ENCODE measurements at regions not wholly inside any gene's neighbourhood (a gene's known extent, or its start where the extent isn't known, plus 50 kb on each side); places are given as distances from the start of the nearest gene placed in this dataset.

GRCh38 chr9:126223798-126224531 is 102.7 kb upstream of the MVB12B start (continued):
- no peak for TF ChIP-seq REST (IDR thresholded peaks at IDR 0.05; ENCODE audit: low read depth, low read length)
- no peak for TF ChIP-seq ZBTB40 (IDR thresholded peaks at IDR 0.05; ENCODE audit: borderline replicate concordance)
- no peak for TF ChIP-seq NR2C2 (IDR thresholded peaks at IDR 0.05; ENCODE audit: borderline replicate concordance, control insufficient read depth, insufficient read length, low read depth)
- no peak for TF ChIP-seq CTCF (IDR thresholded peaks at IDR 0.05 in 2 of 3, conservative IDR thresholded peaks at IDR 0.05 in 1 of 3; ENCODE audit: control insufficient read depth in 2 of 3, extremely low read depth in 1 of 3, insufficient read depth in 1 of 3, low read depth in 3 of 3, low read length in 3 of 3)

Data from GM12878 (cell line).